Endothelial cell of umbilical vein (primary cell): ENCODE measurements at regions not wholly inside any gene's neighbourhood (a gene's known extent, or its start where the extent isn't known, plus 50 kb on each side); places are given as distances from the start of the nearest gene placed in this dataset.

Source experiments
- BruUV-seq: library from RNA; stranded (reverse); fragments of 400-500 nt; replicated peaks from 2 replicates; lab custom pipeline; 2021; lab: Mats Ljungman, UMichigan
- CTCF ChIA-PET: fragments of 300-600, 350-600 bp; sonication (Branson Sonifier 250); formaldehyde crosslinking; loops from one replicate; lab custom pipeline; 2021; ENCODE audit warnings: antibody characterized with exemption, inconsistent platforms; lab: Charles Lee
- POLR2A ChIA-PET: fragments of 300-600, 350-600 bp; sonication (Branson Sonifier 250); formaldehyde crosslinking; loops from one replicate; lab custom pipeline; 2021; ENCODE audit warnings: antibody characterized with exemption, inconsistent platforms; lab: Charles Lee
- DNase-seq: peaks from one replicate; pipeline ENCODE4 v3.0.0-alpha.2; 2011; ENCODE audit warnings: low read depth, low spot score
- FAIRE-seq: peaks from 2 replicates; lab custom pipeline; 2011; peaks lifted over from hg19 to GRCh38; lab: Jason Lieb, UNC
- H2AFZ ChIP-seq: 2 replicates; pipeline ENCODE4 v1.6.0; 2012; ENCODE audit warnings: low read depth, low read length, control low read depth, inconsistent platforms
- H3K27ac ChIP-seq: 2 replicates; pipeline ENCODE4 v1.5.1; 2011; ENCODE audit warnings: low read depth, mild to moderate bottlenecking, control low read depth, low read length, moderate library complexity; ENCODE audit not compliant: insufficient read depth
- H3K27me3 ChIP-seq, 2 experiments: 2 replicates each; pipeline versions ENCODE4 v1.6.0 to v1.6.1; 2011; ENCODE audit warnings: low read length in 2 of 2, mixed read lengths in 1 of 2; ENCODE audit not compliant: control insufficient read depth in 2 of 2, insufficient read depth in 2 of 2
- H3K36me3 ChIP-seq, 2 experiments: 2 replicates in 1 of 2; 3 replicates in 1 of 2; pipeline ENCODE4 v1.5.1; 2011; ENCODE audit warnings: low read length in 2 of 2, mild to moderate bottlenecking in 1 of 2, moderate library complexity in 1 of 2; ENCODE audit not compliant: control insufficient read depth in 2 of 2, insufficient read depth in 2 of 2; ENCODE audit errors: extremely low read depth in 1 of 2
- H3K4me1 ChIP-seq: 3 replicates; pipeline ENCODE4 v1.5.1; 2011; ENCODE audit warnings: mild to moderate bottlenecking, low read length; ENCODE audit not compliant: control insufficient read depth, insufficient read depth; ENCODE audit errors: extremely low read depth
- H3K4me2 ChIP-seq: 2 replicates; pipeline ENCODE4 v1.6.1; 2011; ENCODE audit warnings: low read length, control low read depth, mixed read lengths; ENCODE audit not compliant: insufficient read depth
- H3K4me3 ChIP-seq, 3 experiments: fragments of 200-600 bp in 1 of 3; sonication (generic), shearing (Covaris generic) in 1 of 3; replicated peaks in 1 of 3; 2 replicates each; pipeline ENCODE4 v1.5.1; 2011 to 2016; ENCODE audit warnings: control low read depth in 3 of 3, low read length in 3 of 3, mild to moderate bottlenecking in 2 of 3, inconsistent platforms in 1 of 3, low read depth in 1 of 3, moderate library complexity in 1 of 3; ENCODE audit not compliant: insufficient read depth in 1 of 3
- H3K79me2 ChIP-seq: 2 replicates; pipeline ENCODE4 v1.6.0; 2012; ENCODE audit warnings: low read length, inconsistent platforms; ENCODE audit not compliant: control insufficient read depth, insufficient read depth
- H3K9ac ChIP-seq: replicated peaks from 2 replicates; pipeline ENCODE3; 2011; ENCODE audit warnings: low read length, control low read depth; ENCODE audit not compliant: insufficient read depth; ENCODE audit errors: extremely low read depth
- H3K9me1 ChIP-seq: replicated peaks from 3 replicates; pipeline ENCODE4 v1.6.0; 2011; ENCODE audit warnings: mild to moderate bottlenecking, low read length; ENCODE audit not compliant: control insufficient read depth, insufficient read depth; ENCODE audit errors: extremely low read depth
- H3K9me3 ChIP-seq: replicated peaks from 2 replicates; pipeline ENCODE4 v1.5.1; 2012; ENCODE audit warnings: low read length, inconsistent platforms; ENCODE audit not compliant: control insufficient read depth, insufficient read depth
- H4K20me1 ChIP-seq: replicated peaks from 2 replicates; pipeline ENCODE3; 2011; ENCODE audit warnings: mild to moderate bottlenecking, low read length; ENCODE audit not compliant: control insufficient read depth, insufficient read depth; ENCODE audit errors: extremely low read depth
- CTCF ChIP-seq, 2 donors: IDR thresholded peaks; 1 replicate in 1 of 2; 2 replicates in 1 of 2; pipeline ENCODE4 v1.5.1; 2011; ENCODE audit warnings: low read length in 2 of 2, mild to moderate bottlenecking in 2 of 2, moderate library complexity in 2 of 2, control low read depth in 1 of 2, inconsistent platforms in 1 of 2, low read depth in 1 of 2; ENCODE audit not compliant: insufficient read depth in 1 of 2; ENCODE audit errors: extremely low read depth in 1 of 2
- EZH2 ChIP-seq: IDR thresholded peaks from 2 replicates; pipeline ENCODE4 v1.6.1; 2012; ENCODE audit warnings: borderline replicate concordance, low read depth, mild to moderate bottlenecking, moderate library complexity, low read length, inconsistent platforms; ENCODE audit not compliant: severe bottlenecking
- FOS ChIP-seq: IDR thresholded peaks from 2 replicates; pipeline ENCODE4 v1.6.1; 2011; ENCODE audit warnings: mild to moderate bottlenecking, low read length, moderate library complexity, borderline replicate concordance; ENCODE audit not compliant: insufficient read depth
- GATA2 ChIP-seq: IDR thresholded peaks from 2 replicates; pipeline ENCODE4 v1.7.0; 2011; ENCODE audit warnings: low read depth, mild to moderate bottlenecking, moderate library complexity, mixed read lengths, low read length; ENCODE audit not compliant: insufficient read length, insufficient read depth
- JUN ChIP-seq: IDR thresholded peaks from 2 replicates; pipeline ENCODE4 v1.6.1; 2011; ENCODE audit warnings: borderline replicate concordance, low read depth; ENCODE audit not compliant: insufficient read length, insufficient read depth
- MAX ChIP-seq: IDR thresholded peaks from 2 replicates; pipeline ENCODE4 v1.6.1; 2011; ENCODE audit not compliant: insufficient read depth, insufficient read length
- MYC ChIP-seq: IDR thresholded peaks from one replicate; pipeline ENCODE4 v1.6.1; 2011; ENCODE audit warnings: mild to moderate bottlenecking, low read depth, low read length
- POLR2A ChIP-seq: IDR thresholded peaks from 2 replicates; pipeline ENCODE4 v1.6.1; 2012; ENCODE audit warnings: low read depth, mild to moderate bottlenecking, control low read depth, low read length
- POLR2AphosphoS5 ChIP-seq: IDR thresholded peaks from 2 replicates; pipeline ENCODE4 v1.6.1; 2012; ENCODE audit warnings: low read depth, mild to moderate bottlenecking, control low read depth, low read length, moderate library complexity; ENCODE audit not compliant: insufficient read depth
- dilution Hi-C: fragments of 300-500 bp; cut with MboI; formaldehyde crosslinking; loops from one replicate; pipeline ENCODE4 v1.15.0; 2019; ENCODE audit warnings: low sequenced_read_pairs; ENCODE audit not compliant: extremely low pct_ligation_motif_present
- intact Hi-C: fragments of 100-400 bp; cut with micrococcal nuclease; formaldehyde crosslinking; loops from one replicate; pipeline ENCODE4 v1.10.0; 2022

- dilution Hi-C loops (no loop called here), intact Hi-C loops (no loop called here)
- no peaks in the 10 kb centered on the region for H3K4me1 ChIP-seq
- no peaks in the 10 kb centered on the region for H3K79me2 ChIP-seq
- CTCF ChIA-PET, result no interaction called here
- H3K9ac ChIP-seq, result no peak overlapping the region
- TF ChIP-seq EZH2 (no peak), CTCF (IDR thresholded peaks at IDR 0.05; ENCODE audit: extremely low read depth in 1 of 2, insufficient read depth in 1 of 2, low read depth in 1 of 2, low read length in 2 of 2) (no peak), GATA2 (no peak), FOS (no peak), MYC (no peak), JUN (no peak), POLR2AphosphoS5 (no peak), MAX (no peak), POLR2A (no peak)
- no peaks in the 10 kb centered on the region for H3K9me1 ChIP-seq
- no peak overlapping the region for H2AFZ ChIP-seq
- POLR2A ChIA-PET, result no interaction called here
- BruUV-seq, result no TSS peak
- no peak overlapping the region for H3K27ac ChIP-seq
- no peak overlapping the region for H3K4me2 ChIP-seq
- no peaks in the 10 kb centered on the region for H3K36me3 ChIP-seq
- peaks cover 6% of the 10 kb centered on the region for H3K9me3 ChIP-seq
- no peak for FAIRE-seq
- H3K4me3 ChIP-seq, result no peak overlapping the region
- no peak for DNase-seq
- no peaks in the 10 kb centered on the region for H3K27me3 ChIP-seq
- H4K20me1 ChIP-seq, result no peaks in the 10 kb centered on the region
Observed at GRCh38 chr2:22934747-22935146, 450.2 kb upstream of the KLHL29 start.
